ENCODE measurements at regions not wholly inside any gene's neighbourhood (a gene's known extent, or its start where the extent isn't known, plus 50 kb on each side); places are given as distances from the start of the nearest gene placed in this dataset.

DNA sequence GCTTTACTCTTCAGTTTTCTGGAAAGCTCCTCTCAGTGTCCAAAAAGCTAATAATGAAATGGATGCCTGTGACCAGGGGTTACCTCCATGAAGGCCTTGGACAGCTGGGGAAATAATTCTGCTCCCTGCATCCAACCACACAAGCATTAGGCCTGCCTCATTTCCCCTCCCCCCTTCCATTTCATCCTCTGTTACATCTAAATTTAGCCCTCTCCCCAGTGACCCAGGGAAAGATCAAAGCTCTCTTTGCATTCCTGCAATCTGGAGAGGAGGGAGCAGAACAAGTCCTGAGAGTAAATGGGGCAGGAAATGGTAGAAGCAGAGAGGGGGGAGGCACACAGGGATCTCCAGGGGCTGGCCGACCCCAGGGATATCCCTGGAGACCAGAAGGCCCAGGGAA lies 452.7 kb downstream of the TSHZ3 start:
- TF ChIP-seq, protein P1, sequence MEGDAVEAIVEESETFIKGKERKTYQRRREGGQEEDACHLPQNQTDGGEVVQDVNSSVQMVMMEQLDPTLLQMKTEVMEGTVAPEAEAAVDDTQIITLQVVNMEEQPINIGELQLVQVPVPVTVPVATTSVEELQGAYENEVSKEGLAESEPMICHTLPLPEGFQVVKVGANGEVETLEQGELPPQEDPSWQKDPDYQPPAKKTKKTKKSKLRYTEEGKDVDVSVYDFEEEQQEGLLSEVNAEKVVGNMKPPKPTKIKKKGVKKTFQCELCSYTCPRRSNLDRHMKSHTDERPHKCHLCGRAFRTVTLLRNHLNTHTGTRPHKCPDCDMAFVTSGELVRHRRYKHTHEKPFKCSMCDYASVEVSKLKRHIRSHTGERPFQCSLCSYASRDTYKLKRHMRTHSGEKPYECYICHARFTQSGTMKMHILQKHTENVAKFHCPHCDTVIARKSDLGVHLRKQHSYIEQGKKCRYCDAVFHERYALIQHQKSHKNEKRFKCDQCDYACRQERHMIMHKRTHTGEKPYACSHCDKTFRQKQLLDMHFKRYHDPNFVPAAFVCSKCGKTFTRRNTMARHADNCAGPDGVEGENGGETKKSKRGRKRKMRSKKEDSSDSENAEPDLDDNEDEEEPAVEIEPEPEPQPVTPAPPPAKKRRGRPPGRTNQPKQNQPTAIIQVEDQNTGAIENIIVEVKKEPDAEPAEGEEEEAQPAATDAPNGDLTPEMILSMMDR (IDR thresholded peaks at IDR 0.05) = no peak
- TF ChIP-seq POLR2A (IDR thresholded peaks at IDR 0.05) = no peak
